GM18519 (cell line): ENCODE measurements at regions not wholly inside any gene's neighbourhood (a gene's known extent, or its start where the extent isn't known, plus 50 kb on each side); places are given as distances from the start of the nearest gene placed in this dataset.
"Not testable (repeated sequence)": the region's sequence is repeated elsewhere in the genome, so short reads cannot be mapped to it uniquely, and the experiment has no call there.

ENCODE experiments used
- ATAC-seq: cut with Tn5 transposase; IDR thresholded peaks from one replicate; pipeline ENCODE4 v1.9.1; 2021; ENCODE audit warnings: mild to moderate bottlenecking, moderate library complexity; ENCODE audit not compliant: unreplicated experiment, low FRiP score

DNA sequence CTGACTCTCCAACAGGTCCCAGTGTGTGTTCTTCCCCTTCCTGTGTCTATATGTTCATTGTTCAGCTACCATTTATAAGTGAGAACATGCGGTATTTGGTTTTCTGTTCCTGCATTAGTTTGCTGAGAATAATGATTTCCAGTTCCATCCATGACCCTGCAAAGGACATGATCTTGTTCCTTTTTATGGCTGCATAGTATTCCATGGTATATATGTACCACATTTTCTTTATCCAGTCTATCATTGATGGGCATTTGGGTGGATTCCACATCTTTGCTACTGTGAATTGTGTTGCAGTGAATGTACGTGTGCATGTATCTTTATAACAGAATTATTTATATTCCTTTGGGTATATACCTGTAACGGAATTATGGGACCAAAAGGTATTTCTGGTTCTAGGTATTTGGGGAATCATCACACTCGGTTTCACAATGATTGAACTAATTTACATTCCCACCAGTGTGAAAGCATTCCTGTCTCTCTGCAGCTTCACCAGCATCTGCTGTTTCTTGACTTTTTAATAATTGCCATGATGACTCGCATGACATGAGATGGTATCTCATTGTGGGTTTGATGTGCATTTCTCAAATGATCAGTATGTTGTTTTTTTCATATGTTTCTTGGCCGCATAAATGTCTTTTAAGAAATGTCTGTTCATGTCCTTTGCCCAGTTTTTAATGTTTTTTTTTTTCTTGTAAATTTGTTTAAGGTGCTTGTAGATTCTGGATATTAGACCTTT lies 60.2 kb downstream of the LSMEM1 start:
- no peak for ATAC-seq

DNA sequence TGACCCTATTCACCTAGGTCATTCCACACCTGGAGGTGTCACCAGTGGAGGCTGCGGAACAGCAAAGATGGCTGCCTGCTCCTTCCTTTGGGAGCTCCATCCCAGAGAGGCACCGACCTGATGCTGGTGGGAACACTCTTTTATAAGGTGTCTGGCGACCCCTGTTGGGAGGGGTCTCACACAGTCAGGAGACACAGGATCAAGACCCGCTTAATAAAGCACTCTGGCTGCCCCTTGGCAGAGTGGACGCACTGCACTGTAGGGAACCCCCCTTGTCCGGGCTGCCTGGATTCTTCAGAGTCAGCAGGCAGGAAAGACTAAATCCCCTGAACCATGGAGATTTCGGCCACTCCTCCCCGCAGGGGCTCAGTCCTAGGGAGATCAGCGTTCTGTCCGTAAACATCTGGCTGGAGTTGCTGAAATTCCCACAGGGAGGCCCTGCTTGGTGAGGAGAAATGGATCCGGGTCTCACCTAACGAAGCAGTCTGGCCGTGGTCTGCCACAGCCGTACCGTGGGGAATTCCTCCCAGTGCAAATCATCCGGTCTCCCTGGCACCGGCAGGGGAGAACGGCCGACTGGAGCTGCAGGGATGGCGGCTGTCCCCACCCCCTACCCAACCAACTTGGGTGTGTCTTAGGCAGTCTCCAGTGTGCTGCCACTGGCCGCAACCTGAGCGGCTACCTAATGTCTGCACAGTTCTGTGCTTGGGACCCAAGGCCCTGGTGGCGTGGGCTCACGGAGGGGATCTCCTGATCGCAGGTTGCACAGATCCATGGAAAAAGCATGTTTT lies 66.1 kb downstream of the LSMEM1 start:
- no peak for ATAC-seq

DNA sequence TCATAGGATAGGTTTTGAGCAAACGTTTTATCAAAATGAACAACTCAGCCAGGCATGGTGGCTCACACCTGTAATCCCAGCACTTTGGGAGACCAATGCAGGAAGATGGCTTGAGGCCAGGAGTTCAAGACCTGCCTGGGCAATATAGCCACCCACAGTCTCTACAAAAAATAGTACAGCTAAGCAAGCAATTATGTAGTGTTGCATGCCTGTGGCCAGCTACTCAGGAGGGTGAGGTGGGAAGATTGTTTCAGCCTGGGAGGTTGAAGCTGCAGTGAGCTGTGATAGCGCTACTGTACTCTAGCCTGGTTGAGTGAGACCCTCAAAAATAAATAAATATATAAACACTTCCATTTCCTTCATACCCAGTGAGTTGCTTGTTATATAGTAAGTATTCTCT lies 67.1 kb downstream of the LSMEM1 start:
- ATAC-seq: no peak

DNA sequence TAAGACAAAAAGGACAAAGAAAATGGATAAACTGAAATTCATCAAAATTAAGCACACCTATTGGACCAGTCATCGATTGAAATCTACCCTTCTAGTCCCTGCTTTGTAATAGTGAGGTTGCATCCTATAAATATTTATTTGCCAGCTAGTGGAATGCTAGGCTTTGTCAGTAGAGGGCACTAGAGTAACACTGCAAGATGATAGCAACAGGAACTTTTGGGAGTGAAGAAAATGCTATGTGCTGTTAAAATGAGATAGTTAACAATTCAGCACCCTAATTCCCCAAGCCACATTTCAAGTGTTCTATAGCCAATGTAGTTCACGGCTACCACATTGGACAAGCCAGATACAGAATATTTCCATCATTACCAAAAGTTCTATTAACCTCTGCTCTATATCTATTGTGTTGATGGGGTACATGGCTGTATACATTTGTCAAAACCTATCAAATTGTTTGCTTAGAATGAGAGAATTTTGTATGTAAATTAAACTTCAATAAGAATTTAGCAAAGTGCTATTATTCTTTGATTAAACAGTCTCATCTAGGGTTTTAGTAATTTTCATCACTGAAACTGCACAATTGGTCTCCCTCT lies 69.8 kb downstream of the LSMEM1 start:
- ATAC-seq: peak; percentile 95

DNA sequence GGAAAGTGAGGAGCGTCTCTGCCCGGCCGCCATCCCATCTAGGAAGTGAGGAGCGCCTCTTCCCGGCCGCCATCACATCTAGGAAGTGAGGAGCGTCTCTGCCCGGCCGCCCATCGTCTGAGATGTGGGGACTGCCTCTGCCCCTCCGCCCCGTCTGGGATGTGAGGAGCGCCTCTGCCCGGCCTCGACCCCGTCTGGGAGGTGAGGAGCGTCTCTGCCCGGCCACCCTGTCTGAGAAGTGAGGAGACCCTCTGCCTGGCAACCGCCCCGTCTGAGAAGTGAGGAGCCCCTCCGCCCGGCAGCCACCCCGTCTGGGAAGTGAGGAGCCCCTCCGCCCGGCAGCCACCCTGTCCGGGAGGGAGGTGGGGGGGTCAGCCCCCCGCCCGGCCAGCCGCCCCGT lies 70.7 kb downstream of the LSMEM1 start:
- ATAC-seq: not testable (repeated sequence)

DNA sequence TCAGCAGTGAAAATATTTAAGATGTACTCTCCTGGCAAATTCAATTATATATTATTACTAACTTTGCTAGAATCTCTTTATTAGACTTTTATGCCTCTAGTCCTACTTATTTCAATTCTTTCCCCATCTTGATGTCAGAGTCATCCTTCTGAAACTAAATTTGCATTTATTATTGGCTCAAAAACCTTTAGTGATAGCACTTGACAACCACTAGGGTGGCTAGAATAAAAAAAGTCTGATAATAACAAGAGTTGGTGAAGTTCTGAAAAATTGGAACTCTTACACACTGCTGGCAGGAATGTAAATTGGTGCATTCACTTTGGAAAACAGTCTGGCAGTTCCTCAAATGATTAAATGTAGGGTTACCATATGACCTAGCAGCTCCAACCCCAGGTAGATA lies 73.8 kb downstream of the LSMEM1 start:
- ATAC-seq: no peak

DNA sequence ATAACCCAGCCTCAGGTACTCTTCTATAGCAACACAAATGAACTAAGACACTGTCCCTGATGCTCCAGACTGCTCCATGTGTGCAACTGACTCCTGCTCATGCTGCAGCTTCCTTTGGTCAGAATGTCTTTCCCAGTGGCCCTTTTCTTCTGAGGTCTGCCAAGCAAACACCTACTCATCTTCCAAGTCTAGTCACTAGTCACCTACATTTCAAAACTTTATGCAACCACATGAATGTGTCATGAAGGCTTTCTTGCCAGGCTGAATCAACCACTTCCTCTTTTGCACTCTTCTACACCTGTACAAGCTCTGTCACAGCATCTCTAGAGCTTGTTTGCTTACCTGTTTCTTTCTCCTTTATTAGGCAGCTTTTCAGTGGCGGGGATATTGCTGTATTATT lies 75.8 kb downstream of the LSMEM1 start:
- peak; percentile 95 for ATAC-seq

DNA sequence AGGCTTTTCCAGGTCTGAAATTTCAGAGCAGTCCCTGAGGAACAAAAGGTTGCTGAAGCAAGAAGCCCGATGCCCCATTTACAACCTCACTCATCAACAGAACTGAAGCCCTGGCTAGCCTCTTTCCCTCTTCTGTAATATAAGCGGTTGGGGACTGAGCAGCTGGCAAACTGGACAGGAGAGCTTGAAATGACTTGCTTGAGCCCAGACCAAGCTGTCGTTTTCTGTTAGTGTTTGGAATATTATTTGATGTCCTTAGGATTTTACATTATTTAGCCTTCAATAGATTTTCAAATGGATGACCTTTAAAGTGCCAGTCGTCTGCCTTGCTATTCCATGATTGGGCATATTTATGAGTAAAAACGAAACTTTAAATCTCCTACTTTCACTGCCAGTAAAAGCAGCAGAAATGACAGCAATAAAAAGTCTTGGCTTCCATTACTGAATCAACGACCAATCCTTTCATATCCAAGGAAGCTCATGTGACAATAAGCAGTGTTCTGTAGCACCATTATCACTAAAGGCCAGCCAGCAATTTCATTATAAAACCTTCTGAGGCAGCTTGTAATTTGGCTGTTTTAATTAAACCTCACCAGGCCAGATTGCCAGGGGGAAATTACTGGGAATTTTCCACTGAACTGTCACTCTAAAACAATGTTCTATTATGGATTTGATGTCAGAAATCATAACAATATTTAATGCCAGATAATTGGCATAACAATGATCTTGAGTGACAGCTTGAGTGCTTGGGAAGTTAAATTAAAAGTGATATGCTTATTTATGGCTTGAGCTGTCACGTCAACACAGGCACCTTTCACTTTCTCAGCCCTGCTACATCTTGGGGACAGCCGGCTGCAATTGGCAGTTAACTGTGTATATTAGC lies 85.9 kb downstream of the LSMEM1 start:
- ATAC-seq: no peak

DNA sequence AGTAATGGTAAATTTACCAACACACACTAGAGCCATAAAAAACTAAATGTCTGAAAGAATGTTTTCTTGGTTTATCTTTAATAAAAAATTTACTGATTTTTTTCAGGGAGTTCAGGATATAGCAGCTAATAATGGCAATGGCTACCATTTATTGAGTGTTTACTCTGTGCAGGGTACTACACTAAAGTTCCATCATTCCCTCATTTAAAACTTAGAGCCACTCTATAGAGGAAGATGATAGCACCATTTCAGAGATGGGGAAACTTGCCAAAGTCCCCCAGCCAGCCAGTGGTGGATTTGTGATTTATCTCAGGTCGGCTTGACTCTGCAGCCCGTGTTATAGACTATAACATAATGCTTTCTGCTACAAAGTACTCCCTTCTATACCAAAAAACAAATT lies 86.6 kb downstream of the LSMEM1 start:
- no peak for ATAC-seq

DNA sequence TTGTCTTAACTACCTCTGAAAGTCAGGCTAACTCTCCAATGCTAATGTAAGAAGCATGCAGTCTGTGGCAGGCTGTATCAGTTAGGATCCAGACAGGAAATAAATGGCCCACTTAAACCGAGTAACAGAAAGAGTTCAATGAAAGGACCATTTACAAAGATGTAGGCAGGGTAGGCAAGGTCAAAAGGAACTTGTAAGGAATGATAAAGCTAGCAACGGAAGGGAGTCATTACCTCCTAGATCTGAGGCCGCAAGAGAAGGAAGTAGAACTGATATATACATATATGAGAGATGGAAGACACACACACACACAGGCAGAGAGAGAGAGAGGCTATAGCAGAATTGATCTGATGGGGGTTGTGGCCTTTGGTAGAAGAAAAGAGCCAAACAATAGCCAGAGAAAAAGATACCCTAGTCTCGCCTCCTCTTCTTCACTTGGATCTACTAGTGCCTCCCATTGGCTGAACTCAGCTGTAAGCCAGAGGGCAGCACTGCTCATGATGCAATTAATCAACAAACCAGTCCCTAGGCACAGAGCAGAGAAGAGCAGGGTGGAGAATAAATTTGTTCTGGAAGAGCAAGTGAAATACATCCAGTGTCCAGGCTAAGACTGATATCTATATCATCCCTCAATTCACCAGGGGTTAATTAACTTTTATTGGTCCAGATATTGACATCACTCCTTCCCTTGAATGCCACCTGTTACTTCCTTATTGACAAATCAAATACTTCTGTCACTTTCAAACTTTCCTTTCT lies 91.2 kb downstream of the LSMEM1 start:
- no peak for ATAC-seq

DNA sequence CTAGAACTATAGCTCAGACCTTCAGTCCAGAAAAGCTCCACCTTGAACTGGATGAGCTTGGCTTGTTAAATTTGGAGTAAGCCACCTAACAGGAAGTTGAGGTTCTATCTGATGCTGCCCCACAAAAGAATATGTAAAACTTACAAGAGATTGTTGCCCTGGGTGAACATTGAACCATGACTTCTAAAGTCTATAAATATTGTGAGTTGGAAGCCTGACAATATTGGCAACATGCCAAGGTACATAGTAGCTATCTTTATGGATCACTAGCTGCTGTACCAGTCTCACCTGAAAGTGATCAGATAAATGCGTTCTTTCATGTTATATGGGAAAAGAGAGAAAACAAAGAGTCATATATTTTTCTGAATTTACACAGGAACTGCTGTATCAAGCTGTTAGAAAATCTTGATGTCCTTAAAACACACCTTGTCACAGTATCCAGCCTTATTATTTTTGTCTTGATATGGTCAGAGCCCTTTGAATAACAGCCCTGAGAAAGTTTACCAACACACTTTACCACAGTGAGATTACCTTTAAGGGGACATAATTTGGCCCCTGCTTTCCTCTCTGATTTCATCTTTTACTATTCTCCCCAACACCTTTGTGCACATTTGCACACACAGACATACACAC lies 92.0 kb downstream of the LSMEM1 start:
- no peak for ATAC-seq

DNA sequence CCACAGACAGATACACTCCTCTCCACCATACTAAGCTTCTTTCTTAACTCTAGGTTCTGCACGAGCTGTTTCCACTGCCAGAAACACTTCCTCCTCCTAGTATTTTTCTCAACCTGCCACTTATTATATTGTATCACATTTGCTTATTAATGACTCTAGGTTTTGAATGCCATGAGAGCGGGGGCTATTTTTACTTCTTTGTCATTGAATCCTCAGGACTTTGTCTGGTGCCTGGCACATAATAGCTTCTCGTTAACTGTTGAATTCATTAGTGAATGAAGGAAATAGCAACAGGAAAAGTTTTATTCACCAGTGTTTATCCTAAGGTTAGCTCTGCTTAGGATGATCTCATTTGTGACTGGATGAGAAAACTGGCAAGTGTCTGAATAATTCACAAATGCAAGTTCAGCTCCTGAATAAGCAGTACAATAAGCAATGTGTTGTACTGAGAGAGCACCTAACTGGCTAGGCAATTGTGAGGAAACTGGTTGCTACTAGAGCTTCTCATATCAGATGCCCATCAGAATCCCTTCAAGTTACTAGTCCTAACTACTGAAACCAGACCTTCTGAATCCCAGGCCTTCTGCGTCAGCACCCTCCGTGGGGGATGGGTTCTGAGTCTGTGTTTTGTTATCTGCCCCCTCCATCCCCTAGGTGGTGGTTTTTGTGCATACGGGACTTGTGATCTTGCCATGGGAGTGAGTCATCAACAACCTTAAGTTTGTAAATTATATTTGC lies 92.7 kb downstream of the LSMEM1 start:
- ATAC-seq: no peak

DNA sequence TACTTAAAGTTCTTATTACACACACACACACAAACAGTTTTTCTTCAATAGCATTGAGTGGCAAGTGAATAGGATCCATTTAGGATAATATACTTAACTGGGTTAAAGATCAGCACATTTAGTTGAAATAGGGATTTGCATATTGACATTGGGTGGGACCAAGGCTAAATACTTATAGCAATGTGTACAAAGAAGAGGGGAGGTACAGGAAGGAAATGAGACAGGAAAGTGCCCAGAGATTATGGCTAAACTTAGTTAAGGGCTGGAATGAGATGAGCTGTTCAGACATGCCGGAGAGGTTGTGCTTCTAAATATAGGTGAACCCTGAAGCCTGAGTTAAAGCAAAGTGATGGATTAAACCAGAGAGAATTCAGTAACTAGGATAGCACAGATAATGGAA lies 95.1 kb downstream of the LSMEM1 start:
- no peak for ATAC-seq

DNA sequence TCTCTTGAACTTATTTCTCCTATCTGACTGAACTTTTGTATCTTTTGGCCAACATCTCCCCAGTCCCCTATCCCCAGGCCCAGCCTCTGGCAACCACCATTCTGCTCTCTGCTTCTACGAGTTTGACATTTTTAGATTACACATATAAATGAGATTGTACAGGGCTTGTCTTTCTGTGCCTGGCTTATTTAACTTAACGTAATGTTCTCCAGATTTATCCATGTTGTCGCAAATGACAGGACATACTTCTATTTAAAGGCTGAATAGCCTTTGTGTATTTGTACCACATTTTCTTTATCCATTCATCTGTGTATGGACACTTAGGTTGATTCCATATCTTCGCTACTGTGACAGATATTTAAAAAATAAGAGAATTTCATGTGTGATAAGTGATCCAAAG lies 98.6 kb downstream of the LSMEM1 start:
- no peak for ATAC-seq

DNA sequence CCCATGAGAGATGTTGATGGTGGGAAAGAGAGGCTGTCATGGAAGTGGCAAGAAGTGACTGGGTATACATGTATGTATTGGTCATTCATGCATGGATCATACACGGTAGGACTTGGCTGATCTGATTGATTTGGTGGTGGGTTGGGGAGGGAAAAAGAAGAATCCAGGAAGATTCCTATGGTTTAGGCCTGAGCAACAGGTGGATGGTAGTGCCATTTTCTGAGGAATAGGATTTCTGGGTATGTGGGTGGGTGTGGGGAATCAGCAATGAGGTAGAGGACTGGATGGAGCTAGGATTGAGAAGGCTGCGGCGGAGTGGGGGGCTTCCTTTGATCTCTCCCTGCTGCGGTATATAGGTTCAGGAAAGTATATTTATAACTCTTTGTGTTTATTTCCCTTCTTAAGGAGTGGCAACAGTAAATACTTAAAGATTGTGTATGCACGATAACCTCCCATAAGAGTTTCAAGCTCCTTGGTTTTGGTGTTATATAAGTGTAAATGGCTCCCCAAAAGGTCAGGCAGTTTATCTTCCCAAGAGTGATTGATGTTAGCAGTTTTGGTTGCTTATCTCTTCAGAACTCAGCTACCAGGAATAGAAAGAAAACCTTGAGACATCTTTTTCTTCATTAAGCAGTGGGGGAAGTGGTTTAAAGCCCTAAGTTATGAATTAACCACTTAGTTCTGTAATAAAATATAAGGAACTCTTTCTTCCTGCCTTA lies 100.1 kb downstream of the LSMEM1 start:
- ATAC-seq: no peak

DNA sequence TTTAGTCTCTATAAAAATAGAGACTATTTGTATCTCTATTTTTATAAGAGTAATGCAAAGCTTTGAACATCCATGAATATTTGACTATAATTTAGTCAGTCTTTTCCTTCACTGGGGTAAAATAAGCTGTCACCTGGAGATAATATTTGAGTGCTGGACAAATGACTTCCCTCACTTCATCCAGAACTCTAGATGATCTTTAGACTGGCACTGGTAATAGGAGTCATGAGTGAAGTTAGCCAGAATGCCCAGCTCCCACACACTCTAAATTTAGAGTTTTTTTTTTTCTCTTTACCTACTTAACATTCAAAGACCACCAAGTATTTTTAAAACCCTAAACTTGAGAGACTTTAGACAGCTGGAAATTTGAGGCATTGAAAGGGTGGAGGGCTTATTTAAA lies 100.7 kb downstream of the LSMEM1 start:
- no peak for ATAC-seq

DNA sequence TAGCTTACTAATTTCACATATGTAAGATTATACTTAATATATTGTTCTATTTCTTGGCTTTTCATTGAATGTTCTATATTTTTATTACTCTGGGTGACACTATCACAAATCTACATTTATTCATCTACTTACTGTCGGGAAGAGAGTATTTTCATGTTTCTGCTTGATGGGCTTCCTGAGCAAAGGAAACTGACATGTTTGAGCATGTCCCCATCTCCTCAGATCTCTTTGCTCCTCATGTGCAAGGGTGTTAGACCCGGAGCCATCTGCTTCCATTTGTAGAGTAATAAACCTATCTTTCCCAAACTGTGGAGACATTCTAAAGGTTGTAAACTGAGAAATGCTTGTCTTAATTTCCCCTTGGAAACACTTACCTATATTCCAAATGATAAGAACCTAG lies 103.5 kb downstream of the LSMEM1 start:
- no peak for ATAC-seq

DNA sequence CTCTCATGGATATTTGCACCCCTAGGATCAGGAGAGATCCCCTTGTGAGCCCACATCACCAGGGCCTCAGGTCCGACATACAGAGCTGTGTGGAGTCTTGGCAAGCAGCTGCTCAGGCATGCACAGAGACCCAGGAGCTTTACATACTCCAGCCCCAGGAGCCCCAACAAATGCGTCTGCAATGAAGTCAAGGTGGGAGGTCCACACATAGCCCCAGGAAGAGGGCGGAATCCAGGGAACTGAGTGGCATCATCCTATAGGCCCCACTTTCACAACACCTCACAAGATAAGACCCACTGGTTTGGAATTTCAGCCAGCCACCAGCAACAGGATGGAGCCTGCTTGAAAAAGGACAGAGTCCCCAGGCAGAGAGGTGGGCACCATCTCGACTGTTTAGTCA lies 106.7 kb downstream of the LSMEM1 start:
- no peak for ATAC-seq
